ENCODE measurements at regions not wholly inside any gene's neighbourhood (a gene's known extent, or its start where the extent isn't known, plus 50 kb on each side); places are given as distances from the start of the nearest gene placed in this dataset.
"Not testable (repeated sequence)": the region's sequence is repeated elsewhere in the genome, so short reads cannot be mapped to it uniquely, and the experiment has no call there.

DNA sequence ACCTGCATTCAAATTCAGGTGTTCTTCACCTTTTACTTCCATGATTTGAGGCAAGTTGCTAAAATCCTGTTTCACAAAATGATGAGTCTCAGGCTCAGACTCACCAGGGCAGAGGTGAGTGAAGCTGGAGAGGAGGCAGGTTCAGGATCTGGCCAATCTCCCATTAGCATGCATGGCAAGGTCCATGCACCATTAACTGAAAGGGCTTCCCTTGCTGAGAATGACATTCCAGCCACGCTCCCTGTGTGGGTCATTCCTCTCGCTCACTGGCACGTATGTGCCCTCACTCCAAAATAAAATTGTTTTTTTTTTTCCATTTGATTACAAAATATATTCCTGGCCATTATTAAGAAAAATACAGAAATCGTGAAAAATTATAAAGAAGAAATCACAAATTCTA lies 257.6 kb downstream of the C12orf75 start:
- TF ChIP-seq, protein P1, sequence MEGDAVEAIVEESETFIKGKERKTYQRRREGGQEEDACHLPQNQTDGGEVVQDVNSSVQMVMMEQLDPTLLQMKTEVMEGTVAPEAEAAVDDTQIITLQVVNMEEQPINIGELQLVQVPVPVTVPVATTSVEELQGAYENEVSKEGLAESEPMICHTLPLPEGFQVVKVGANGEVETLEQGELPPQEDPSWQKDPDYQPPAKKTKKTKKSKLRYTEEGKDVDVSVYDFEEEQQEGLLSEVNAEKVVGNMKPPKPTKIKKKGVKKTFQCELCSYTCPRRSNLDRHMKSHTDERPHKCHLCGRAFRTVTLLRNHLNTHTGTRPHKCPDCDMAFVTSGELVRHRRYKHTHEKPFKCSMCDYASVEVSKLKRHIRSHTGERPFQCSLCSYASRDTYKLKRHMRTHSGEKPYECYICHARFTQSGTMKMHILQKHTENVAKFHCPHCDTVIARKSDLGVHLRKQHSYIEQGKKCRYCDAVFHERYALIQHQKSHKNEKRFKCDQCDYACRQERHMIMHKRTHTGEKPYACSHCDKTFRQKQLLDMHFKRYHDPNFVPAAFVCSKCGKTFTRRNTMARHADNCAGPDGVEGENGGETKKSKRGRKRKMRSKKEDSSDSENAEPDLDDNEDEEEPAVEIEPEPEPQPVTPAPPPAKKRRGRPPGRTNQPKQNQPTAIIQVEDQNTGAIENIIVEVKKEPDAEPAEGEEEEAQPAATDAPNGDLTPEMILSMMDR (conservative IDR thresholded peaks at IDR 0.05; ENCODE audit: low read depth, low read length) = no peak
- peak; percentile 26 for DNase-seq (ENCODE audit: low read depth)
- no peak overlapping the region for H3K4me3 ChIP-seq (ENCODE audit: low read depth, low read length)

DNA sequence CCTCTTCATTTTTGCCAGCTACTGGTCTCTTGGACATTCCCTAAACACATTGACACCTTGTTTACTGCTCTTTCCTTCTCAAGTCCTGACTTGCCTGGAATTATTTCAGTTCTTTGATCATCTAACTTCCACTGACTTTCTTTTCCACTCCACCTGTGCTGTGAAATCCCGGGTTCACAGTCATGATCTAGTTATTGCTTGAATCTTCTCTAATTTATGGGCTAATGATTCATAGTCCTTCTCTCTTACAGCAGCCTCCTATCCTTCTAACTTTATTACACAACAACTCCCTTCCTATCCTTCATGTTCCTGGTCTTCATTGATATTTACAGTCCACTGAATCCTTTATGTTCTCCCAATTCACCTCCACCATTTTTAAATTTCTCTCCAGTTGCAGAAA lies 260.1 kb downstream of the C12orf75 start:
- no peak overlapping the region for H3K4me3 ChIP-seq (ENCODE audit: low read depth, low read length)
- DNase-seq (ENCODE audit: low read depth) = peak; percentile 15
- TF ChIP-seq, protein P1 (conservative IDR thresholded peaks at IDR 0.05; ENCODE audit: low read depth, low read length) = no peak

DNA sequence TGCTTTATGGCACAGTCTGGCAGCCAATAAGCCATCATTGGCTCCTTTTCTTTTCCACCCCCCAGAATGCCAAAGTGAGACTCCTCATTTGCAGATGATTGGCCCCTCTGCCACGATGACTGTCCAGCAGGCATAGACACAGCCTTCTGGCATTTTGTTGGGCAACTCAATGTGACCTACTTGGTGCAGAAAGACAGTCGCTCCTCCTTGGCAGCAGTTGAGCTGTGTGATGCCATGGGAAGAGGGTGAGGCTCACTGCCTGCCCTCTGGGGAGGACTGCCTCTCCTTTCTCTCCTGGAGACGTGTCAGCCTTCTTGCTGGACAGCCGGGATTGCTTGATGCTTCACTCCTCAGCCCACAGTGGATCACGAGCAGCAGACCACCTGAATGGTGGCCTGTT lies 264.9 kb downstream of the C12orf75 start:
- H3K4me3 ChIP-seq (ENCODE audit: low read depth, low read length) = no peak overlapping the region
- TF ChIP-seq, protein P1 (conservative IDR thresholded peaks at IDR 0.05; ENCODE audit: low read depth, low read length) = no peak
- no peak for DNase-seq (ENCODE audit: low read depth)

DNA sequence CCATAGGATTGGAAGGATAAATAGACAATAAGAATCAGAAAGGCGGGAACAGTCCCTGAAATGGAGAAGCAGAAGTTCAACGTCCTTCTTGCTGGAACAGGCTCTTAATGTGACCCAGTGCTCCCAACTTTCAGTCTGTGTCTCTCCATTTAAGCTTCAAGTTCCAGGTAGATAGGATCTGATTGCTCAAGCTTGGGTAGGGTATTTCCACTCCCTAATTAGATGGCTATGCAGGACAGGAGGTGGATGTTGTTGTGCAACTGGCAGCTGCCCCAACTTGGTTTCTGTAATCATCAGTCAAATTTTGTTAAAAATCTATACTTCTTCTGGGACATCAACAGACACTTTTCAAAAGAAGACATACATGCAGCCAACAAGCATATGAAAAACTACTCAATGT lies 266.2 kb downstream of the C12orf75 start:
- H3K4me3 ChIP-seq (ENCODE audit: low read depth, low read length) = no peak overlapping the region
- DNase-seq (ENCODE audit: low read depth) = no peak
- TF ChIP-seq, protein P1 (conservative IDR thresholded peaks at IDR 0.05; ENCODE audit: low read depth, low read length) = no peak

DNA sequence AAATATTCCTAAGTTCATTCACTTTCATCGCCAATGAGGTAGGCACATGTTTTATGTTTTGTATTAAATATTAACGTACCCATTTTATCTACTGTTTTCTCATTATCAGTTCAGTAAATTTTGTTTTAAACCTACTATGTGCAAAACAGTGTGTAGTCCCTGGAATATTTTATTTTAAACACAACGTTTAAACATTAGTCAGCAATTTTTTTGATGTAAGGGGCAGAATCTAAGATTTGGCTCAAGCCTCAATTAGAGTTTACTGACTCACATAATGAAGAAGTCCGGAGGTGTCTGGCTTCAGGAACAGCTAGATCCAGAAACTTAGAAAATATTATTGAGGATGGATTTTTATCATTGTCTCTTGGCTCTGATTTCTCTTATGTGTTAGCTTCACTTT lies 267.5 kb downstream of the C12orf75 start:
- DNase-seq (ENCODE audit: low read depth) = no peak
- H3K4me3 ChIP-seq (ENCODE audit: low read depth, low read length) = no peak overlapping the region
- TF ChIP-seq, protein P1 (conservative IDR thresholded peaks at IDR 0.05; ENCODE audit: low read depth, low read length) = no peak

DNA sequence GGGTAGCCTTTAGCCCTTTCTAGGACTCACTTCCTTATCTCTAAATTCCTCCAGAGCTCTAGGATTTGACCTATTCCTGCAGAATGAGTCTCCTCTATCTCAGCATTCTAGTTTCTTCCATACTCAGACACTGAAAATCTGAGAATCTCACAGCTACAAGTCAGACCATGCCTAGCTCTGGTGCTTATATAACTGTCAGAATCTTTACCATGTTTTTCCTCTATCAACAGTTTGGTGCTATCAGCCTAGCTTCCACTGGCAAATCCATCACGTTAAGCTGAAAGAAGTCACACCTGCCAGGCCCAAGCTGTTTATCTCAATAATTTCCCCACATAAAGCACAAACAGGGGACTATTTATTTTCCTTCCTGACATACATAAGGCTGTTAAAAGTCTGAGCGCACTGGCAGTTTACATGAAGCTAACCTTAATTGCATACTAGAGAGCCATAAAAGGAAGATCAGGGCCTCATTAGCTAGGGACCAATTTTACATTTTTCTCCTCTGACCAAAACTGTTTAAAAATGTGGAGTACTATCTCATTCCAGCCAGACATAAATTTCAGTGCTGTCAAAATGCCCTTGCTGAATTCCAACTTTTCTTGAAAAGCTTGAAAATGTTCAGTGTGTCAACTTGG lies 270.5 kb downstream of the C12orf75 start:
- H3K4me3 ChIP-seq (ENCODE audit: low read depth, low read length) = no peak overlapping the region
- DNase-seq (ENCODE audit: low read depth) = no peak
- TF ChIP-seq, protein P1 (conservative IDR thresholded peaks at IDR 0.05; ENCODE audit: low read depth, low read length) = no peak

DNA sequence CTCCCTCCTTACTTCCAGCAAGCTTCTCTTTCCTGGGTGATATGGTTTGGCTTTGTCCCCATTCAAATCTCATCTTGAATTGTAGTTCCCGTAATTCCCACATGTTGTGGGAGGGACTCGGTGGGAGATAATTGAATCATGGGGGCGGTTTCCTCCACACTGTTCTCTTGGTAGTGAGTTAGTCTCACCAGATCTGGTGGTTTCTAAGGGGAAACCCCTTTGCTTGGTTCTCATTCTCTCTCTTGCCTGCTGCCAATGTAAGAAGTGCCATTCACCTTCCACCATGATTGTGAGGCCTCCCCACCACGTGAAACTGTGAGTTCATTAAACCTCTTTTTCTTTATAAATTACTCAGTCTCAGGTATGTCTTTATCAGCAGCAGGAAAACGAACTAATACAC lies 271.8 kb downstream of the C12orf75 start:
- H3K4me3 ChIP-seq (ENCODE audit: low read depth, low read length); DNase-seq (ENCODE audit: low read depth): not testable (repeated sequence)

DNA sequence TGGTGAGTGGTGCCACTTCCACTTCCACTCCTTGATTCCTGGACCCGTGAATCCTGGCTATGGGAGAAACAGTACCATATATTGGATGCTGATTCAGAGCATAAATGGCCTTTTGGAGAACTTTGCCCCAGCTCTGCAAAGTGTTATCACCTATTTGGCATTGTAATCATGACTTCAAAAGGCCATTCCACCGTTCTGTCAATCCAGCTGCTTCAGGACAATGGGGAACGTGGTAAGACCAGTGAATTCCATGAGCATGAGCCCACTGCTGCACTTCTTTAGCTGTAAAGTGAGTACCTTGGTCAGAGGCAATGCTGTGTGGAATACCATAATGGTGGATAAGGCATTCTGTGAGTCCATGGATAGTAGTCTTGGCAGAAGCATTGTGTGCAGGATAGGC lies 273.8 kb downstream of the C12orf75 start:
- not testable (repeated sequence) for DNase-seq (ENCODE audit: low read depth); H3K4me3 ChIP-seq (ENCODE audit: low read depth, low read length)

DNA sequence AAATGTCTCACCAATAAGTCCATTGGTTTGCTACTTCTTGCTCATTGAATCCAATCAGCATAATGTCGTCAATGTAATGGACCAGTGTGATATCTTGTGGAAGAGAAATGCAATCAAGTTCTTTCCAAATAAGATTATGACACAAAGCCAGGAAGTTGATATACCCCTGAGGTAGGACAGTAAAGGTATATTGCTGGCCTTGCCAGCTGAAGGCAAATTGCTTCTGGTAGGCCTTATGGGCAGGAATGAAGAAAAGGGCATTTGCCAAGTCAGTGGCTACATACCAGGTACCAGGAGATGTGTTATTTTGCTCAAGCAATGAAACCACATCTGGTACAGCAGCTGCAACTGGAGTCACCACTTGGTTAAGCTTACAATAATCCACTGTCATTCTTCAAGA lies 276.1 kb downstream of the C12orf75 start:
- not testable (repeated sequence) for DNase-seq (ENCODE audit: low read depth); H3K4me3 ChIP-seq (ENCODE audit: low read depth, low read length)

DNA sequence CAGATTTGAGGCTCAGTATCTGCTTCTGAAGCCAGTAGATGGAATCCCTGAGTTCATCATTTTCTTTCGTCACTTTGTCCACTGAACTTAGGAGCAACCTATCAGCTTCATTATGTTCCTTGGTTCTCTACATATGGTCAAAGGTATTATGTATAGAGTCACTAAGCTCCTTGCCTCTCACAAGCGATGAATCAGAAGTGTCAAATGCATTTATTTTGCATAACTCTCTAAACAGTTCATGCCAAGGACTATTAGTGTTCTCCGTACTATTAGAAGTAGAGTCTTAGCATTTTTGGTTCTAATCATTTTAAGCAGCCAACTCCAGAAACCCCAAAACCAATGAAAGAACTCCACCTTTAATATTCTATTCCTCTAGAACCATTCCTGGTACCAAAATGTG lies 278.5 kb downstream of the C12orf75 start:
- not testable (repeated sequence) for DNase-seq (ENCODE audit: low read depth); H3K4me3 ChIP-seq (ENCODE audit: low read depth, low read length)
